A549 (cell line): ENCODE measurements at regions not wholly inside any gene's neighbourhood (a gene's known extent, or its start where the extent isn't known, plus 50 kb on each side); places are given as distances from the start of the nearest gene placed in this dataset.

Source experiments
- ATAC-seq, 2 experiments: fragments of 200-7000 bp in 1 of 2; fragments of >200 bp in 1 of 2; cut with Nextera tagmentation in 1 of 2; cut with Tn5 transposase in 1 of 2; 3 replicates each; pipeline versions ENCODE4 v1.8.0 to v1.9.1; 2018 to 2020; ENCODE audit warnings: mild to moderate bottlenecking in 1 of 2, moderate library complexity in 1 of 2
- CTCF ChIA-PET: fragments of 300-600 bp; sonication (Branson Sonifier 250); formaldehyde crosslinking; extraction: SDS; loops from one replicate; lab custom pipeline; 2021; ENCODE audit warnings: antibody characterized with exemption, inconsistent platforms; lab: Yijun Ruan, JAX
- POLR2A ChIA-PET: fragments of 350-600 bp; formaldehyde crosslinking; extraction: SDS; loops from one replicate; lab custom pipeline; 2021; ENCODE audit warnings: antibody characterized with exemption, inconsistent platforms; lab: Yijun Ruan, JAX
- DNase-seq, 2 experiments: peaks; one replicate each; pipeline versions ENCODE4 v3.0.0 to v3.0.0-alpha.2; 2011 to 2016; ENCODE audit warnings: low read depth in 1 of 2, low spot score in 1 of 2
- FAIRE-seq: peaks from 2 replicates; lab custom pipeline; 2011; peaks lifted over from hg19 to GRCh38; lab: Jason Lieb, UNC
- H3K27ac ChIP-seq, 2 experiments: fragments of >200 bp; sonication (Bioruptor Twin); formaldehyde crosslinking; 3 replicates each; pipeline ENCODE4 v1.5.1; 2016 to 2017
- H3K4me1 ChIP-seq: fragments of >200 bp; sonication (Bioruptor Twin); formaldehyde crosslinking; 3 replicates; pipeline ENCODE4 v1.6.1; 2016
- H3K4me2 ChIP-seq: fragments of >200 bp; sonication (Bioruptor Twin); formaldehyde crosslinking; 3 replicates; pipeline ENCODE4 v1.6.1; 2016
- H3K4me3 ChIP-seq: fragments of >200 bp; sonication (Bioruptor Twin); formaldehyde crosslinking; 3 replicates; pipeline ENCODE4 v1.5.1; 2016
- H3K9me3 ChIP-seq: fragments of >200 bp; sonication (Bioruptor Twin); formaldehyde crosslinking; 3 replicates; pipeline ENCODE4 v1.6.1; 2016
- ATOH8 ChIP-seq: fragments of 250-450 bp; sonication (Bioruptor Pico); IDR thresholded peaks from 2 replicates; pipeline ENCODE4 v1.5.0; 2020; ENCODE audit warnings: low read depth, mild to moderate bottlenecking, moderate library complexity
- CBX2 ChIP-seq: fragments of 200-600 bp; sonication (generic); IDR thresholded peaks from 2 replicates; pipeline ENCODE4 v1.6.1; 2016; ENCODE audit warnings: low read depth, mild to moderate bottlenecking, borderline replicate concordance
- CBX8 ChIP-seq: fragments of 200-600 bp; sonication (generic); IDR thresholded peaks from 2 replicates; pipeline ENCODE4 v1.6.1; 2016
- CEBPB ChIP-seq, 2 experiments: fragments of >200 bp in 1 of 2; sonication (Bioruptor Twin) in 1 of 2; formaldehyde crosslinking in 1 of 2; IDR thresholded peaks; 2 replicates each; pipeline ENCODE4 v1.6.1; 2012 to 2016
- CTCF ChIP-seq: fragments of >200 bp; sonication (Bioruptor Twin); formaldehyde crosslinking; IDR thresholded peaks from 3 replicates; pipeline ENCODE4 v1.5.1; 2016
- EHF ChIP-seq: fragments of 250-450 bp; sonication (Bioruptor Pico); IDR thresholded peaks from 2 replicates; pipeline ENCODE4 v1.5.0; 2020; ENCODE audit warnings: mild to moderate bottlenecking
- EHMT2 ChIP-seq: fragments of 200-600 bp; sonication (generic); IDR thresholded peaks from 2 replicates; pipeline ENCODE4 v1.6.1; 2016; ENCODE audit warnings: antibody characterized with exemption, low read depth, mild to moderate bottlenecking, moderate library complexity
- EP300 ChIP-seq, 2 experiments: fragments of >200 bp; sonication (Bioruptor Twin); formaldehyde crosslinking; IDR thresholded peaks; 2 replicates in 1 of 2; 3 replicates in 1 of 2; pipeline ENCODE4 v1.6.1; 2016 to 2017
- FOSB ChIP-seq: fragments of 250-450 bp; sonication (Bioruptor Pico); IDR thresholded peaks from 2 replicates; pipeline ENCODE4 v1.5.0; 2020; ENCODE audit warnings: mild to moderate bottlenecking, moderate library complexity
- FOXS1 ChIP-seq: fragments of 250-450 bp; sonication (Bioruptor Pico); IDR thresholded peaks from 2 replicates; pipeline ENCODE4 v1.5.0; 2020; ENCODE audit warnings: mild to moderate bottlenecking, moderate library complexity
- GATA3 ChIP-seq: IDR thresholded peaks from 2 replicates; pipeline ENCODE4 v1.6.1; 2012; ENCODE audit warnings: borderline replicate concordance
- HES2 ChIP-seq: fragments of >200 bp; sonication (Bioruptor Twin); formaldehyde crosslinking; IDR thresholded peaks from 2 replicates; pipeline ENCODE4 v1.6.1; 2016
- HOXA7 ChIP-seq: fragments of 250-450 bp; sonication (Bioruptor Pico); IDR thresholded peaks from 2 replicates; pipeline ENCODE4 v1.5.0; 2020; ENCODE audit warnings: mild to moderate bottlenecking, moderate library complexity
- HOXB13 ChIP-seq: fragments of 250-450 bp; sonication (Bioruptor Pico); IDR thresholded peaks from 2 replicates; pipeline ENCODE4 v1.5.0; 2020; ENCODE audit warnings: low read depth, mild to moderate bottlenecking, moderate library complexity
- HOXB5 ChIP-seq: fragments of 250-450 bp; sonication (Bioruptor Pico); IDR thresholded peaks from 2 replicates; pipeline ENCODE4 v1.5.0; 2020; ENCODE audit warnings: mild to moderate bottlenecking, moderate library complexity
- MAX ChIP-seq: IDR thresholded peaks from 2 replicates; pipeline ENCODE4 v1.6.1; 2012
- NFE2L2 ChIP-seq: fragments of 150-350 bp; conservative IDR thresholded peaks from 2 replicates; pipeline ENCODE4 v1.6.1; 2014; ENCODE audit warnings: low read length
- NPAS2 ChIP-seq: fragments of 250-450 bp; sonication (Bioruptor Pico); IDR thresholded peaks from 2 replicates; pipeline ENCODE4 v1.8.0; 2022; ENCODE audit warnings: mild to moderate bottlenecking, moderate library complexity, borderline replicate concordance
- PBX3 ChIP-seq: IDR thresholded peaks from 2 replicates; pipeline ENCODE4 v1.6.1; 2012
- POLR2A ChIP-seq: IDR thresholded peaks from 2 replicates; pipeline ENCODE4 v1.6.1; 2012; ENCODE audit warnings: mild to moderate bottlenecking, low read length
- POLR2AphosphoS2 ChIP-seq: conservative IDR thresholded peaks from 2 replicates; pipeline ENCODE4 v1.6.1; 2012; ENCODE audit warnings: low read length, improper control_type of control experiment, inconsistent platforms
- RARB ChIP-seq: fragments of 250-450 bp; sonication (Bioruptor Pico); IDR thresholded peaks from 2 replicates; pipeline ENCODE4 v1.8.0; 2021; ENCODE audit warnings: mild to moderate bottlenecking, moderate library complexity
- SMC3 ChIP-seq: fragments of >200 bp; sonication (Bioruptor Twin); formaldehyde crosslinking; IDR thresholded peaks from 3 replicates; pipeline ENCODE4 v1.6.1; 2018; ENCODE audit warnings: inconsistent platforms
- TP53 ChIP-seq: fragments of 250-450 bp; sonication (Bioruptor Pico); IDR thresholded peaks from 2 replicates; pipeline ENCODE4 v1.5.0; 2021; ENCODE audit warnings: mild to moderate bottlenecking, moderate library complexity
- ZFP36 ChIP-seq: fragments of 450-650 bp; IDR thresholded peaks from 2 replicates; pipeline ENCODE4 v1.6.1; 2014; ENCODE audit warnings: borderline replicate concordance; ENCODE audit not compliant: partially characterized antibody
- WGBS: methylation state at CpG from one replicate; pipeline ENCODE4 v1.1.6; 2017; ENCODE audit errors: missing lambda C conversion rate; 5-methylcytosine and 5-hydroxymethylcytosine counted together
- TF ChIP-seq, protein P1 (sequence below): IDR thresholded peaks from 2 replicates; pipeline ENCODE4 v1.6.1; 2012; ENCODE audit warnings: low read depth, borderline replicate concordance
- TF ChIP-seq, protein P2 (sequence below): fragments of 200-600 bp; sonication (generic); IDR thresholded peaks from 2 replicates; pipeline ENCODE4 v1.6.1; 2016; ENCODE audit warnings: antibody characterized with exemption, mild to moderate bottlenecking, moderate library complexity

DNA sequence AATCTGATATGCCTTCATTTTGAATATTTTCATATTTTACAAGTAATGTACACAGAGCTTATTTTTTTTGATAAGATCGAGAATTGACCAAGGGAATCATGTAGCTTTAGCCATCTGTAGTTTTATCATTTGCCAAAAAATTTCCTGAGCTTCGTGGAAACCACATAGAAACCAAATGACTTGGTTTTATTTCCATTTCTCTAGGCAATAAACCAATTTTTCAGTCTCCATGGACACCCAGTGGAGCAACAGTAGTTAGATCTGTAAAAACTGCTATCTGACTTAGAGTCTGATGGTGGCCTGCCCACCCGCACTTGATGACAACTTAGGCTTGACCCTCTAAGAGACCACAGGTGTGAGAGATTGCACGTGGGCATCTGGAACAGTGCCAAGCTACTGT lies 127.8 kb upstream of the CDK6 start:
- H3K4me3 ChIP-seq: no peak overlapping the region
- ATAC-seq (no peak), FAIRE-seq (no peak), DNase-seq (no peak)
- WGBS: 21% methylated on average over 4 of the region's 4 CpGs
- CTCF ChIA-PET: interaction anchor here (0.9 kb wide), 1 partner anchor 28 kb away, joined by 4 read pairs; no protein-coding TSS in a partner anchor
- H3K27ac ChIP-seq: no peak overlapping the region
- no peak for TF ChIP-seq HES2
- TF ChIP-seq HOXA7: no peak
- no peak for TF ChIP-seq PBX3
- TF ChIP-seq POLR2AphosphoS2: no peak
- TF ChIP-seq RARB (CRISPR knock-in tag): no peak
- no peak for TF ChIP-seq TP53
- TF ChIP-seq ATOH8 (CRISPR knock-in tag): no peak
- no peak for TF ChIP-seq HOXB13
- no peak for TF ChIP-seq SMC3
- TF ChIP-seq GATA3: no peak
- TF ChIP-seq EHMT2: no peak
- no peak for TF ChIP-seq POLR2A
- no peak for TF ChIP-seq NPAS2 (CRISPR knock-in tag)
- no peak for TF ChIP-seq CTCF
- POLR2A ChIA-PET: no interaction called here
- H3K4me2 ChIP-seq: no peak overlapping the region
- H3K4me1 ChIP-seq: no peaks in the 10 kb centered on the region
- H3K9me3 ChIP-seq: no peaks in the 10 kb centered on the region

- no peak for ATAC-seq
- FAIRE-seq: no peak
These were observed 127.2 kb upstream of the CDK6 start for GRCh38 chr7:92963566-92963965.

GRCh38 chr7:92961961-92962360 lies 125.6 kb upstream of the CDK6 start:
- H3K27ac ChIP-seq: no peak overlapping the region
- H3K4me1 ChIP-seq: no peaks in the 10 kb centered on the region
- no peak overlapping the region for H3K4me3 ChIP-seq
- 5% methylated on average over 2 of the region's 2 CpGs for WGBS
- H3K4me2 ChIP-seq: no peak overlapping the region
- H3K9me3 ChIP-seq: no peaks in the 10 kb centered on the region
- ChIA-PET POLR2A (no interaction called here), CTCF (interaction anchor here (0.5 kb wide), 1 partner anchor 9 kb away, joined by 4 read pairs; no protein-coding TSS in a partner anchor)
- ATAC-seq (no peak), DNase-seq (no peak), FAIRE-seq (no peak)
- TF ChIP-seq ATOH8 (CRISPR knock-in tag) (no peak), EHMT2 (no peak), NFE2L2 (no peak), CBX2 (no peak), CEBPB (IDR thresholded peaks at IDR 0.05) (no peak), CBX8 (no peak), MAX (no peak), GATA3 (no peak), POLR2AphosphoS2 (no peak), ZFP36 (no peak), HOXB5 (CRISPR knock-in tag) (no peak), HES2 (no peak), EHF (CRISPR knock-in tag) (no peak), FOXS1 (CRISPR knock-in tag) (no peak)
- TF ChIP-seq, protein P1, sequence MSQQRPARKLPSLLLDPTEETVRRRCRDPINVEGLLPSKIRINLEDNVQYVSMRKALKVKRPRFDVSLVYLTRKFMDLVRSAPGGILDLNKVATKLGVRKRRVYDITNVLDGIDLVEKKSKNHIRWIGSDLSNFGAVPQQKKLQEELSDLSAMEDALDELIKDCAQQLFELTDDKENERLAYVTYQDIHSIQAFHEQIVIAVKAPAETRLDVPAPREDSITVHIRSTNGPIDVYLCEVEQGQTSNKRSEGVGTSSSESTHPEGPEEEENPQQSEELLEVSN: no peak
- TF ChIP-seq, protein P2, sequence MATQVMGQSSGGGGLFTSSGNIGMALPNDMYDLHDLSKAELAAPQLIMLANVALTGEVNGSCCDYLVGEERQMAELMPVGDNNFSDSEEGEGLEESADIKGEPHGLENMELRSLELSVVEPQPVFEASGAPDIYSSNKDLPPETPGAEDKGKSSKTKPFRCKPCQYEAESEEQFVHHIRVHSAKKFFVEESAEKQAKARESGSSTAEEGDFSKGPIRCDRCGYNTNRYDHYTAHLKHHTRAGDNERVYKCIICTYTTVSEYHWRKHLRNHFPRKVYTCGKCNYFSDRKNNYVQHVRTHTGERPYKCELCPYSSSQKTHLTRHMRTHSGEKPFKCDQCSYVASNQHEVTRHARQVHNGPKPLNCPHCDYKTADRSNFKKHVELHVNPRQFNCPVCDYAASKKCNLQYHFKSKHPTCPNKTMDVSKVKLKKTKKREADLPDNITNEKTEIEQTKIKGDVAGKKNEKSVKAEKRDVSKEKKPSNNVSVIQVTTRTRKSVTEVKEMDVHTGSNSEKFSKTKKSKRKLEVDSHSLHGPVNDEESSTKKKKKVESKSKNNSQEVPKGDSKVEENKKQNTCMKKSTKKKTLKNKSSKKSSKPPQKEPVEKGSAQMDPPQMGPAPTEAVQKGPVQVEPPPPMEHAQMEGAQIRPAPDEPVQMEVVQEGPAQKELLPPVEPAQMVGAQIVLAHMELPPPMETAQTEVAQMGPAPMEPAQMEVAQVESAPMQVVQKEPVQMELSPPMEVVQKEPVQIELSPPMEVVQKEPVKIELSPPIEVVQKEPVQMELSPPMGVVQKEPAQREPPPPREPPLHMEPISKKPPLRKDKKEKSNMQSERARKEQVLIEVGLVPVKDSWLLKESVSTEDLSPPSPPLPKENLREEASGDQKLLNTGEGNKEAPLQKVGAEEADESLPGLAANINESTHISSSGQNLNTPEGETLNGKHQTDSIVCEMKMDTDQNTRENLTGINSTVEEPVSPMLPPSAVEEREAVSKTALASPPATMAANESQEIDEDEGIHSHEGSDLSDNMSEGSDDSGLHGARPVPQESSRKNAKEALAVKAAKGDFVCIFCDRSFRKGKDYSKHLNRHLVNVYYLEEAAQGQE: no peak

More at GRCh38 chr7:92963566-92963965, 127.2 kb upstream of the CDK6 start:
- Histone ChIP-seq H3K4me2 (no peak overlapping the region), H3K27ac (no peak overlapping the region), H3K4me3 (no peak overlapping the region), H3K9me3 (no peaks in the 10 kb centered on the region), H3K4me1 (no peaks in the 10 kb centered on the region)
- TF ChIP-seq EP300 (IDR thresholded peaks at IDR 0.05) (no peak), FOSB (CRISPR knock-in tag) (no peak)
- CTCF ChIA-PET: no interaction called here
- WGBS: 34% methylated on average over 4 of the region's 4 CpGs
- no peak for DNase-seq
- POLR2A ChIA-PET: no interaction called here
